OCI-LY7 (cell line): ENCODE measurements at regions not wholly inside any gene's neighbourhood (a gene's known extent, or its start where the extent isn't known, plus 50 kb on each side); places are given as distances from the start of the nearest gene placed in this dataset.

ENCODE experiments used
- BruUV-seq: library from RNA; stranded (reverse); fragments of 400-500 nt; replicated peaks from 2 replicates; lab custom pipeline; 2021; lab: Mats Ljungman, UMichigan
- CTCF ChIA-PET: fragments of 300-600 bp; sonication (Branson Sonifier 250); formaldehyde crosslinking; loops from one replicate; lab custom pipeline; 2022; ENCODE audit warnings: antibody characterized with exemption; ENCODE audit not compliant: unreplicated experiment; lab: Charles Lee
- POLR2A ChIA-PET: fragments of 300-600 bp; sonication (Branson Sonifier 250); formaldehyde crosslinking; loops from one replicate; lab custom pipeline; 2022; ENCODE audit warnings: antibody characterized with exemption; lab: Charles Lee
- DNase-seq: peaks from one replicate; pipeline ENCODE4 v3.0.0-alpha.2; 2015; ENCODE audit warnings: low spot score
- H2AFZ ChIP-seq: fragments of 200-600 bp; sonication (generic), shearing (Covaris generic); 2 replicates; pipeline ENCODE4 v1.6.1; 2014; ENCODE audit warnings: mild to moderate bottlenecking, antibody characterized with exemption, low read length, moderate library complexity
- H3K27ac ChIP-seq: fragments of 200-600 bp; sonication (generic); 2 replicates; pipeline ENCODE4 v1.5.1; 2014; ENCODE audit warnings: mixed run types, low read depth, mild to moderate bottlenecking, moderate library complexity, low read length, inconsistent platforms; ENCODE audit not compliant: poor library complexity, severe bottlenecking
- H3K36me3 ChIP-seq: fragments of 200-600 bp; sonication (generic); 2 replicates; pipeline ENCODE4 v1.6.1; 2014; ENCODE audit warnings: mild to moderate bottlenecking, antibody characterized with exemption, low read length, moderate library complexity, mixed read lengths; ENCODE audit not compliant: insufficient read depth
- H3K4me1 ChIP-seq: fragments of 200-600 bp; sonication (generic); 2 replicates; pipeline ENCODE4 v1.5.1; 2014; ENCODE audit warnings: mild to moderate bottlenecking, low read length; ENCODE audit not compliant: insufficient read depth, poor library complexity, severe bottlenecking
- H3K4me2 ChIP-seq: fragments of 200-600 bp; sonication (generic); 2 replicates; pipeline ENCODE4 v1.6.1; 2014; ENCODE audit warnings: mild to moderate bottlenecking, low read length
- H3K4me3 ChIP-seq: fragments of 200-600 bp; sonication (generic); 2 replicates; pipeline ENCODE4 v1.5.1; 2014; ENCODE audit warnings: mild to moderate bottlenecking, low read depth, low read length; ENCODE audit not compliant: poor library complexity, severe bottlenecking
- H3K79me2 ChIP-seq: fragments of 200-600 bp; sonication (generic); 2 replicates; pipeline ENCODE4 v1.6.1; 2016; ENCODE audit warnings: low read depth, mild to moderate bottlenecking, low read length, moderate library complexity, mixed read lengths; ENCODE audit not compliant: insufficient read depth
- H3K9me2 ChIP-seq: fragments of 200-600 bp; sonication (generic); 2 replicates; pipeline ENCODE4 v1.6.1; 2016; ENCODE audit warnings: mild to moderate bottlenecking, low read length, mixed read lengths; ENCODE audit not compliant: insufficient read depth
- H3K9me3 ChIP-seq: fragments of 200-600 bp; sonication (generic); 2 replicates; pipeline ENCODE4 v1.6.1; 2014; ENCODE audit warnings: mild to moderate bottlenecking, mixed run types, low read length, mixed read lengths
- H4K20me1 ChIP-seq: fragments of 200-600 bp; sonication (generic); 2 replicates; pipeline ENCODE4 v1.6.1; 2014; ENCODE audit warnings: mild to moderate bottlenecking, antibody characterized with exemption, low read length, moderate library complexity, mixed read lengths; ENCODE audit not compliant: insufficient read depth
- EZH2phosphoT487 ChIP-seq: fragments of 200-600 bp; sonication (generic); IDR thresholded peaks from 2 replicates; pipeline ENCODE4 v1.6.1; 2018; ENCODE audit warnings: low read depth, borderline replicate concordance, mild to moderate bottlenecking, mixed run types, antibody characterized with exemption, low read length, moderate library complexity, mixed read lengths
- intact Hi-C: fragments of 100-400 bp; cut with micrococcal nuclease; formaldehyde crosslinking; loops from one replicate; pipeline ENCODE4 v1.10.0; 2022; ENCODE audit not compliant: unreplicated experiment
- TF ChIP-seq, protein P1 (sequence below): fragments of 200-600 bp; sonication (generic); conservative IDR thresholded peaks from 2 replicates; pipeline ENCODE4 v1.5.1; 2014; ENCODE audit warnings: mild to moderate bottlenecking, antibody characterized with exemption, low read length, moderate library complexity, mixed read lengths

DNA sequence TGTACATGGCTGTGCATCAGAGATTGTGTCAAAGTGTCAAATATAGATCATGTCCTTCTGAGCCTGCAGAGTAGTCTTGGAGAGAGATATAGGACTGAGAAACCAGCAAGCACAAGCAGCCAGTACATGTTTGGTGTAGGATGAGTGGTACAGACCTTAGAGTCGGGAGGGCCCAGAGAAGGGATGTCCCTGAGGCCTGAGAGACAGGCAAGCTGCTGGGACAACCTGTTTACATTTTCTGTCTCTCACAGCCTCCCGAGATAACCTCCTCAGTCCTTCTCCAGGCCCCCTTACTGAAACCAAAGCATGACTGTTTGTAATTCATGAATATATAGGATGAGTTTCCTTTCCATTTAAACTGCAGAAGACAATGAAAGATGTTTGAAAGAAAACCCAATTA, 182.4 kb upstream of the STT3B start:
- TF ChIP-seq, protein P1, sequence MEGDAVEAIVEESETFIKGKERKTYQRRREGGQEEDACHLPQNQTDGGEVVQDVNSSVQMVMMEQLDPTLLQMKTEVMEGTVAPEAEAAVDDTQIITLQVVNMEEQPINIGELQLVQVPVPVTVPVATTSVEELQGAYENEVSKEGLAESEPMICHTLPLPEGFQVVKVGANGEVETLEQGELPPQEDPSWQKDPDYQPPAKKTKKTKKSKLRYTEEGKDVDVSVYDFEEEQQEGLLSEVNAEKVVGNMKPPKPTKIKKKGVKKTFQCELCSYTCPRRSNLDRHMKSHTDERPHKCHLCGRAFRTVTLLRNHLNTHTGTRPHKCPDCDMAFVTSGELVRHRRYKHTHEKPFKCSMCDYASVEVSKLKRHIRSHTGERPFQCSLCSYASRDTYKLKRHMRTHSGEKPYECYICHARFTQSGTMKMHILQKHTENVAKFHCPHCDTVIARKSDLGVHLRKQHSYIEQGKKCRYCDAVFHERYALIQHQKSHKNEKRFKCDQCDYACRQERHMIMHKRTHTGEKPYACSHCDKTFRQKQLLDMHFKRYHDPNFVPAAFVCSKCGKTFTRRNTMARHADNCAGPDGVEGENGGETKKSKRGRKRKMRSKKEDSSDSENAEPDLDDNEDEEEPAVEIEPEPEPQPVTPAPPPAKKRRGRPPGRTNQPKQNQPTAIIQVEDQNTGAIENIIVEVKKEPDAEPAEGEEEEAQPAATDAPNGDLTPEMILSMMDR: no peak
- TF ChIP-seq EZH2phosphoT487: no peak
- Histone ChIP-seq H3K79me2 (no peaks in the 10 kb centered on the region), H3K4me3 (no peak overlapping the region), H3K27ac (no peak overlapping the region), H3K4me2 (no peak overlapping the region), H3K4me1 (no peaks in the 10 kb centered on the region), H4K20me1 (no peaks in the 10 kb centered on the region), H3K9me3 (no peaks in the 10 kb centered on the region), H2AFZ (no peak overlapping the region), H3K36me3 (no peaks in the 10 kb centered on the region), H3K9me2 (0 out of 2 replicates have a peak, but pooled peaks cover 6% of the 10 kb centered on the region)
- ChIA-PET CTCF (no interaction called here), POLR2A (interaction anchor here (0.6 to 0.9 kb wide), 2 partner anchors 31 to 56 kb away, joined by 3 to 4 read pairs; no protein-coding TSS in a partner anchor)
- BruUV-seq: no TSS peak
- no peak for DNase-seq
- intact Hi-C loops: no loop called here

DNA sequence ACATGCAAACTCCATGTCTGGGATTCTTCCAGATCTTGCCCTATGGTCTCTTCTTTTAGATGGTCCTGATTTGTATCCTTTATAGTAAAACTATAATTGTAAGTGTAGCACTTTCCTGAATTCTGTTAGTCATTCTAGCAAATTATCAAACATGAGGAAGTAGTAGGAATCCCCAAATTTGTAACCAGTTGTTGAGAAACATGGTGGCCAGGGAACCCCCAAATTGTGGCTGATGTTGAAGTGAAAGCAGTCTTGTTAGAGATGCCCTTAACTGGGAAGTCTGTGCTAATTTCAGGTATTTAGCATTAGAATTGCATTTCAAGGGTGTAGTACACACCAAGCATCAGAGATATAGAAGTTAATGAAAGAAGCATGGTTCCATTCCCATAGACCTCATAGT, 180.4 kb upstream of the STT3B start:
- Histone ChIP-seq H3K4me3 (no peak overlapping the region), H3K79me2 (no peaks in the 10 kb centered on the region), H3K4me2 (no peak overlapping the region), H3K36me3 (no peaks in the 10 kb centered on the region), H2AFZ (no peak overlapping the region), H3K9me2 (0 out of 2 replicates have a peak, but pooled peaks cover 6% of the 10 kb centered on the region), H3K4me1 (no peaks in the 10 kb centered on the region), H3K9me3 (0 out of 2 replicates have a peak, but pooled peaks cover 8% of the 10 kb centered on the region), H3K27ac (no peak overlapping the region), H4K20me1 (no peaks in the 10 kb centered on the region)
- intact Hi-C loops: no loop called here
- no TSS peak for BruUV-seq
- CTCF ChIA-PET: no interaction called here
- POLR2A ChIA-PET: no interaction called here
- TF ChIP-seq, protein P1: no peak
- TF ChIP-seq EZH2phosphoT487: no peak
- no peak for DNase-seq

DNA sequence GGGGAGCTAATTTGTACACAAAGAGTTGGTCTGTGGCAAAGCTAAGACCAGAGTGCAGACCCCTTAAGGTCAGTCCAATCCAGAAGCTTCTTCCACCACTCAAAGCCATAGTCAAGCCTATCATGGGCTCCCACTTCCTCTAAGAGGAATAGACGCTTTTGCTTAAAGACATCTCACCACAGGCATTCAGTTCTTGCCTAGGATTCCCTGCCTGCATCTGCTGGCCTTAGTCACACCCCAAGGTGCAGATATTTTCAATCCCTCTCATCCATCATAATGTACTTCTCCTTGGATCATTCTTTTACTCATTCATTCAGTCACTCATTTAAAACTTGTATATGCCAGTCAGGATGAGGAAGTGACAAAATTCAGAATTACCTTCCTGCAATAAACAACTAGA, 179.6 kb upstream of the STT3B start:
- Histone ChIP-seq H3K4me3 (no peak overlapping the region), H3K9me2 (0 out of 2 replicates have a peak, but pooled peaks cover under 1% of the 10 kb centered on the region), H3K9me3 (0 out of 2 replicates have a peak, but pooled peaks cover 8% of the 10 kb centered on the region), H3K4me2 (no peak overlapping the region), H4K20me1 (no peaks in the 10 kb centered on the region), H3K4me1 (no peaks in the 10 kb centered on the region), H3K27ac (no peak overlapping the region), H3K36me3 (no peaks in the 10 kb centered on the region), H2AFZ (no peak overlapping the region), H3K79me2 (no peaks in the 10 kb centered on the region)
- no peak for DNase-seq
- ChIA-PET POLR2A (no interaction called here), CTCF (no interaction called here)
- TF ChIP-seq, protein P1: no peak
- TF ChIP-seq EZH2phosphoT487: no peak
- intact Hi-C loops: no loop called here
- BruUV-seq: no TSS peak
